Eye (tissue), 1 donor: ENCODE measurements at regions not wholly inside any gene's neighbourhood (a gene's known extent, or its start where the extent isn't known, plus 50 kb on each side); places are given as distances from the start of the nearest gene placed in this dataset.

ENCODE experiments used
- DNase-seq: peaks from one replicate; pipeline ENCODE4 v3.0.0-alpha.2; 2015

- DNase-seq: no peak
Measured at GRCh38 chr16:52634528-52634927, 87.6 kb upstream of the TOX3 start.

- DNase-seq: peak; percentile 24
Measured at GRCh38 chr16:52634104-52634503, 87.2 kb upstream of the TOX3 start.

GRCh38 chr16:52633230-52633629 is 86.3 kb upstream of the TOX3 start:
- no peak for DNase-seq

GRCh38 chr16:52631711-52632110 is 84.8 kb upstream of the TOX3 start:
- no peak for DNase-seq

GRCh38 chr16:52630711-52631110 is 83.8 kb upstream of the TOX3 start:
- no peak for DNase-seq

GRCh38 chr16:52629296-52629695 is 82.4 kb upstream of the TOX3 start:
- DNase-seq: no peak

- DNase-seq: no peak
Measured at GRCh38 chr16:52624891-52625290, 77.9 kb upstream of the TOX3 start.

- DNase-seq: no peak
Measured at GRCh38 chr16:52621651-52622050, 74.7 kb upstream of the TOX3 start.

GRCh38 chr16:52618753-52619497 is 72.0 kb upstream of the TOX3 start:
- no peak for DNase-seq

GRCh38 chr16:52617591-52617990 is 70.6 kb upstream of the TOX3 start:
- DNase-seq: no peak

- no peak for DNase-seq
Measured at GRCh38 chr16:52613508-52613907, 66.6 kb upstream of the TOX3 start.

- DNase-seq: no peak
Measured at GRCh38 chr16:52611817-52612673, 65.1 kb upstream of the TOX3 start.

- DNase-seq: no peak
Measured at GRCh38 chr16:52603015-52603414, 56.1 kb upstream of the TOX3 start.

- peak; percentile 71 for DNase-seq
Measured at GRCh38 chr16:52597772-52598483, 51.0 kb upstream of the TOX3 start.

- DNase-seq: no peak
Measured at GRCh38 chr16:52597073-52597771, 50.3 kb upstream of the TOX3 start.
